ENCODE measurements at regions not wholly inside any gene's neighbourhood (a gene's known extent, or its start where the extent isn't known, plus 50 kb on each side); places are given as distances from the start of the nearest gene placed in this dataset.

DNA sequence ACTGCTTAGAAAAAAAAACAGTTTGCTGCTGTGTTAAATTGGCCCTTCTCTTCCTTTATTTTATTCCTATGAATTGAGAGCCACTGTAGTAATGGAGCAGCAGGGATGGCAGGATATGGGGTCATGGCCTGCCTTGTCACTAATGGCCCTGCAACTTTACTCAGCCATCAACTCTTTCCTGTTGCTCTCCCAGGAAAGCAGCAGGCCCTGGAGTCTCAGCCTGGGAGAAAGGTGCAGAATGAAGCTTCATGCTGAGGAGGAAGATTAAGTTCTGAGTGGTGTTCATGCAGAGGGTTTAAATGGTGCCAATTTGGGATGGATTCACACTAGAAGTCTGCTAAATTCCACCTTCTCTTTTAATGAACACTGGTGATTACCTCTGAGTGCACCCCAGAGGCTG lies 285.6 kb downstream of the GPAT3 start:
- Histone ChIP-seq H2AFZ (ENCODE audit: low read depth, low read length, severe bottlenecking) (no peak overlapping the region), H3F3A (ENCODE audit: insufficient read depth) (no peaks in the 10 kb centered on the region), H4K20me1 (ENCODE audit: low read depth, low read length) (no peaks in the 10 kb centered on the region), H3K4me2 (ENCODE audit: low read depth, low read length, poor library complexity, severe bottlenecking) (no peak overlapping the region), H3K36me3 (ENCODE audit: low read length) (no peaks in the 10 kb centered on the region), H3K79me2 (ENCODE audit: insufficient read depth, low read length) (no peaks in the 10 kb centered on the region), H3K9me3 (ENCODE audit: insufficient read depth, low read length) (no peaks in the 10 kb centered on the region), H3K9me2 (replicated peaks; ENCODE audit: insufficient read depth, low read length) (no peaks in the 10 kb centered on the region), H3K27me3 (ENCODE audit: low read length) (no peaks in the 10 kb centered on the region), H3K27ac (ENCODE audit: low read depth, low read length) (no peak overlapping the region), H3K4me3 (ENCODE audit: insufficient read depth, low read length, poor library complexity, severe bottlenecking) (no peak overlapping the region), H3K9ac (ENCODE audit: low read length) (no peak overlapping the region)
- no peak for TF ChIP-seq EZH2phosphoT487 (conservative IDR thresholded peaks at IDR 0.05; ENCODE audit: low read length)
- TF ChIP-seq, protein P1, sequence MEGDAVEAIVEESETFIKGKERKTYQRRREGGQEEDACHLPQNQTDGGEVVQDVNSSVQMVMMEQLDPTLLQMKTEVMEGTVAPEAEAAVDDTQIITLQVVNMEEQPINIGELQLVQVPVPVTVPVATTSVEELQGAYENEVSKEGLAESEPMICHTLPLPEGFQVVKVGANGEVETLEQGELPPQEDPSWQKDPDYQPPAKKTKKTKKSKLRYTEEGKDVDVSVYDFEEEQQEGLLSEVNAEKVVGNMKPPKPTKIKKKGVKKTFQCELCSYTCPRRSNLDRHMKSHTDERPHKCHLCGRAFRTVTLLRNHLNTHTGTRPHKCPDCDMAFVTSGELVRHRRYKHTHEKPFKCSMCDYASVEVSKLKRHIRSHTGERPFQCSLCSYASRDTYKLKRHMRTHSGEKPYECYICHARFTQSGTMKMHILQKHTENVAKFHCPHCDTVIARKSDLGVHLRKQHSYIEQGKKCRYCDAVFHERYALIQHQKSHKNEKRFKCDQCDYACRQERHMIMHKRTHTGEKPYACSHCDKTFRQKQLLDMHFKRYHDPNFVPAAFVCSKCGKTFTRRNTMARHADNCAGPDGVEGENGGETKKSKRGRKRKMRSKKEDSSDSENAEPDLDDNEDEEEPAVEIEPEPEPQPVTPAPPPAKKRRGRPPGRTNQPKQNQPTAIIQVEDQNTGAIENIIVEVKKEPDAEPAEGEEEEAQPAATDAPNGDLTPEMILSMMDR (IDR thresholded peaks at IDR 0.05; ENCODE audit: insufficient read depth, low read length, poor library complexity, severe bottlenecking), result no peak

DNA sequence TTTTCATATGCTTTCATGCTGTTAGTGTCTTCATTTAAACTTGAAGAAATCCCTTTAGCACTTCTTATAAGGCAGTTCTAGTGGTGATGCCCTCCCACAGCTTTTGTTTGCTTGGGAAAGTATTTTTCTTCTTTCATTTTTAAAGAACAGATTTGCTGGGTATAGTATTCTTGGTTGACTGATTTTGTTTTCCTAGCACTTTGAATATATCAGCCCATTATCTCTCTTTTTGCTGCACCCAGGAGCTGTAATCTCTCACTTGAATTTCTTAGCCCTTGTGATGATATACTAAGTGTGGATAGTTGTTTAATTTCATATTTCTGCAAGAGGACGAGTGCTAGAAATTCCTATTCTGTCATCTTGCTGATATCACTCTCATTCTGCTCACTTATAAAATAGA lies 283.7 kb downstream of the GPAT3 start:
- Histone ChIP-seq H3K4me2 (ENCODE audit: low read depth, low read length, poor library complexity, severe bottlenecking) (no peak overlapping the region), H2AFZ (ENCODE audit: low read depth, low read length, severe bottlenecking) (no peak overlapping the region), H3K9ac (ENCODE audit: low read length) (no peak overlapping the region), H3K27me3 (ENCODE audit: low read length) (no peaks in the 10 kb centered on the region), H3F3A (ENCODE audit: insufficient read depth) (no peaks in the 10 kb centered on the region), H4K20me1 (ENCODE audit: low read depth, low read length) (no peaks in the 10 kb centered on the region), H3K9me3 (ENCODE audit: insufficient read depth, low read length) (no peaks in the 10 kb centered on the region), H3K79me2 (ENCODE audit: insufficient read depth, low read length) (no peaks in the 10 kb centered on the region), H3K36me3 (ENCODE audit: low read length) (no peaks in the 10 kb centered on the region), H3K4me3 (ENCODE audit: insufficient read depth, low read length, poor library complexity, severe bottlenecking) (no peak overlapping the region), H3K27ac (ENCODE audit: low read depth, low read length) (no peak overlapping the region), H3K9me2 (replicated peaks; ENCODE audit: insufficient read depth, low read length) (no peaks in the 10 kb centered on the region)
- no peak for TF ChIP-seq EZH2phosphoT487 (conservative IDR thresholded peaks at IDR 0.05; ENCODE audit: low read length)
- TF ChIP-seq, protein P1 (IDR thresholded peaks at IDR 0.05; ENCODE audit: insufficient read depth, low read length, poor library complexity, severe bottlenecking), result no peak

DNA sequence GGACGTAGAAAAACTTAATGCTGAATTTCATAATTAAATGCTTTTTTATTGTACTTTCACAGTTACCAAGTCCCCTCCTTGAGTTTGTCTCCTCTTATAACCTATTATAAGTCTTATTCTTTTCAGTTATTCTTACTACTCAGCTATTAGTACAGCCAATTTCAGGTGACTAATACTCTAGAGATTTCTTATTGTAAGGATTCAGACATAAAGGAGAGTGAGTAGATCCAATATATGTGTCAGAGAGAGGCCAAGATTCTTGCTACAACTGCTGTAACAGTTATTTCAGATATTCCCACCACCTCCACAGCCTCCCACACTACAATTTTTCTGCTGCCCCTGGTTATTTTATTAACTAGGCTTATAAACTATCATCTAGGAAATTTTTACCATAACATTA lies 274.5 kb downstream of the GPAT3 start:
- Histone ChIP-seq H4K20me1 (ENCODE audit: low read depth, low read length) (no peaks in the 10 kb centered on the region), H3K9ac (ENCODE audit: low read length) (no peak overlapping the region), H3F3A (ENCODE audit: insufficient read depth) (no peaks in the 10 kb centered on the region), H3K36me3 (ENCODE audit: low read length) (no peaks in the 10 kb centered on the region), H3K9me3 (ENCODE audit: insufficient read depth, low read length) (no peaks in the 10 kb centered on the region), H3K4me3 (ENCODE audit: insufficient read depth, low read length, poor library complexity, severe bottlenecking) (no peak overlapping the region), H3K27ac (ENCODE audit: low read depth, low read length) (no peak overlapping the region), H3K9me2 (replicated peaks; ENCODE audit: insufficient read depth, low read length) (no peaks in the 10 kb centered on the region), H3K27me3 (ENCODE audit: low read length) (no peaks in the 10 kb centered on the region), H2AFZ (ENCODE audit: low read depth, low read length, severe bottlenecking) (no peak overlapping the region), H3K4me2 (ENCODE audit: low read depth, low read length, poor library complexity, severe bottlenecking) (no peak overlapping the region), H3K79me2 (ENCODE audit: insufficient read depth, low read length) (no peaks in the 10 kb centered on the region)
- TF ChIP-seq, protein P1 (IDR thresholded peaks at IDR 0.05; ENCODE audit: insufficient read depth, low read length, poor library complexity, severe bottlenecking), result no peak
- TF ChIP-seq EZH2phosphoT487 (conservative IDR thresholded peaks at IDR 0.05; ENCODE audit: low read length), result no peak

All from SU-DHL-6 (cell line).